Parathyroid adenoma (tissue), 2 donors: ENCODE measurements at regions not wholly inside any gene's neighbourhood (a gene's known extent, or its start where the extent isn't known, plus 50 kb on each side); places are given as distances from the start of the nearest gene placed in this dataset.

Source experiments
- H2AFZ ChIP-seq: fragments of 300-600 bp; sonication (generic); one replicate; pipeline ENCODE4 v1.7.0; 2017; ENCODE audit warnings: antibody characterized with exemption, mild to moderate bottlenecking
- H3K27ac ChIP-seq: fragments of 300-600 bp; sonication (generic); one replicate; pipeline ENCODE4 v1.7.0; 2017
- H3K27me3 ChIP-seq: fragments of 300-600 bp; sonication (generic); one replicate; pipeline ENCODE4 v1.7.0; 2017; ENCODE audit warnings: low read length; ENCODE audit not compliant: control insufficient read depth, insufficient read depth
- H3K36me3 ChIP-seq: fragments of 300-600 bp; sonication (generic); one replicate; pipeline ENCODE4 v1.7.0; 2017; ENCODE audit warnings: low read length; ENCODE audit not compliant: control insufficient read depth, insufficient read depth
- H3K4me1 ChIP-seq: fragments of 300-600 bp; sonication (generic); one replicate; pipeline ENCODE4 v1.7.0; 2017; ENCODE audit warnings: control low read depth
- H3K4me2 ChIP-seq: fragments of 300-600 bp; sonication (generic); one replicate; pipeline ENCODE4 v1.7.0; 2017; ENCODE audit warnings: low read length
- H3K4me3 ChIP-seq: fragments of 300-600 bp; sonication (generic); one replicate; pipeline ENCODE4 v1.7.0; 2017; ENCODE audit warnings: low read depth, low read length
- H3K79me2 ChIP-seq: fragments of 300-600 bp; sonication (generic); one replicate; pipeline ENCODE4 v1.7.0; 2017; ENCODE audit warnings: control low read depth
- H3K9ac ChIP-seq: fragments of 300-600 bp; sonication (generic); one replicate; pipeline ENCODE4 v1.7.0; 2017; ENCODE audit warnings: mild to moderate bottlenecking
- H3K9me3 ChIP-seq: fragments of 300-600 bp; sonication (generic); one replicate; pipeline ENCODE4 v1.7.0; 2017; ENCODE audit warnings: low read length; ENCODE audit not compliant: control insufficient read depth
- TF ChIP-seq, protein P1 (sequence below): fragments of 300-600 bp; sonication (generic); IDR thresholded peaks from one replicate; pipeline ENCODE4 v1.7.0; 2017; ENCODE audit warnings: antibody characterized with exemption, mild to moderate bottlenecking
- donor health status: primary hyperparathyroidism.

DNA sequence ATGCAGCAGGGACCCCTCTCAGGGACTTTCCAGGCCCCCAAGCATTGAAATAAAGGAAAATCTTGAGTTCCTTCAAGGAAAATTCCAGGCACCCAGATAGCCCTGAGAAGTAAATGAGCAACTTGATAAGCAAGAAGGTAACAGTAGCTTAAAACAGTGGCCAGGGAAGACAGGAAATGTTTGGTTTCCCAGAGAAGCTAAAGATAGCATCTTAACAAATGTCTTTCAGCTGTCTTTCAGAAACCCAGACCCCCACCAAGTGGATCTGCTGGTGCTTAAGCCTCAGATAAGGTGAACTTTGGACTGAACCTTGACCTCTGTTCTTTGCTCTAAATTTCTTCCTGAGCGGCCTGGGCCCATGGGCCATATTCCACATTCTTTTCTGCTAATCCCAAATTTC is 117.8 kb upstream of the CST7 start:
- TF ChIP-seq, protein P1, sequence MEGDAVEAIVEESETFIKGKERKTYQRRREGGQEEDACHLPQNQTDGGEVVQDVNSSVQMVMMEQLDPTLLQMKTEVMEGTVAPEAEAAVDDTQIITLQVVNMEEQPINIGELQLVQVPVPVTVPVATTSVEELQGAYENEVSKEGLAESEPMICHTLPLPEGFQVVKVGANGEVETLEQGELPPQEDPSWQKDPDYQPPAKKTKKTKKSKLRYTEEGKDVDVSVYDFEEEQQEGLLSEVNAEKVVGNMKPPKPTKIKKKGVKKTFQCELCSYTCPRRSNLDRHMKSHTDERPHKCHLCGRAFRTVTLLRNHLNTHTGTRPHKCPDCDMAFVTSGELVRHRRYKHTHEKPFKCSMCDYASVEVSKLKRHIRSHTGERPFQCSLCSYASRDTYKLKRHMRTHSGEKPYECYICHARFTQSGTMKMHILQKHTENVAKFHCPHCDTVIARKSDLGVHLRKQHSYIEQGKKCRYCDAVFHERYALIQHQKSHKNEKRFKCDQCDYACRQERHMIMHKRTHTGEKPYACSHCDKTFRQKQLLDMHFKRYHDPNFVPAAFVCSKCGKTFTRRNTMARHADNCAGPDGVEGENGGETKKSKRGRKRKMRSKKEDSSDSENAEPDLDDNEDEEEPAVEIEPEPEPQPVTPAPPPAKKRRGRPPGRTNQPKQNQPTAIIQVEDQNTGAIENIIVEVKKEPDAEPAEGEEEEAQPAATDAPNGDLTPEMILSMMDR, result no peak
- H3K4me3 ChIP-seq, result no peak overlapping the region
- H3K27ac ChIP-seq, result no peak overlapping the region
- no peak overlapping the region for H3K9ac ChIP-seq
- H3K79me2 ChIP-seq, result no peaks in the 10 kb centered on the region
- H3K4me2 ChIP-seq, result no peak overlapping the region
- H3K9me3 ChIP-seq, result no peaks in the 10 kb centered on the region
- H3K4me1 ChIP-seq, result no peaks in the 10 kb centered on the region
- H3K36me3 ChIP-seq, result no peaks in the 10 kb centered on the region
- no peaks in the 10 kb centered on the region for H3K27me3 ChIP-seq
- H2AFZ ChIP-seq, result no peak overlapping the region

GRCh38 chr20:24832518-24832917 is 116.6 kb upstream of the CST7 start:
- H3K79me2 ChIP-seq, result no peaks in the 10 kb centered on the region
- H3K4me2 ChIP-seq, result no peak overlapping the region
- TF ChIP-seq, protein P1, result no peak
- H2AFZ ChIP-seq, result no peak overlapping the region
- no peaks in the 10 kb centered on the region for H3K27me3 ChIP-seq
- no peak overlapping the region for H3K4me3 ChIP-seq
- H3K9me3 ChIP-seq, result no peaks in the 10 kb centered on the region
- no peak overlapping the region for H3K9ac ChIP-seq
- no peaks in the 10 kb centered on the region for H3K4me1 ChIP-seq
- no peaks in the 10 kb centered on the region for H3K36me3 ChIP-seq
- no peak overlapping the region for H3K27ac ChIP-seq

- no peaks in the 10 kb centered on the region for H3K9me3 ChIP-seq
- H3K27ac ChIP-seq, result no peak overlapping the region
- H3K9ac ChIP-seq, result no peak overlapping the region
- H3K27me3 ChIP-seq, result no peaks in the 10 kb centered on the region
- no peak overlapping the region for H2AFZ ChIP-seq
- H3K79me2 ChIP-seq, result no peaks in the 10 kb centered on the region
- H3K4me2 ChIP-seq, result no peak overlapping the region
- TF ChIP-seq, protein P1, result no peak
- H3K4me3 ChIP-seq, result no peak overlapping the region
- H3K36me3 ChIP-seq, result no peaks in the 10 kb centered on the region
- H3K4me1 ChIP-seq, result peaks cover 2% of the 10 kb centered on the region
These were observed 115.5 kb upstream of the CST7 start for GRCh38 chr20:24833592-24833991.

DNA sequence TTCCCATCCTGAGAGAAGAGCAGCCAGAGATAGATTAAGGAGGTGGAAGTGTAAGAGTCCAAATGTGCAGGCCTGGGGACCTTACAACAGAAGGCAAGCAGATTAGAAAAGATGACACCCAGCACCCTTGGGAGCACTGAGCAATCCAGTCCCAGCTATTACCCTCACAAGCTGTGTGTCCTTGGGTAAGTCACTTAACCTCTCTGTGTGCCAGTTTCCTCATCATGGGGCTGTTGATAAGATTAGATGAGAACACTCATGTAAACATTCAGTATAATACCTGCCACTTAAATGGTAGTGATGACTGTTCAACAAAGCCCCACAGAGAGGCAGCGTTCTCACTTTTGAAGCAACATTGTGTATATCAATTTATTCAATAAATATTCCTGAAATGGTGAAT is 114.8 kb upstream of the CST7 start:
- Histone ChIP-seq H3K4me3 (no peak overlapping the region), H3K4me1 (peaks cover 2% of the 10 kb centered on the region), H3K4me2 (no peak overlapping the region), H2AFZ (no peak overlapping the region), H3K27ac (no peak overlapping the region), H3K36me3 (no peaks in the 10 kb centered on the region), H3K9ac (no peak overlapping the region), H3K9me3 (no peaks in the 10 kb centered on the region), H3K27me3 (no peaks in the 10 kb centered on the region), H3K79me2 (no peaks in the 10 kb centered on the region)
- TF ChIP-seq, protein P1, result no peak

- Histone ChIP-seq H3K79me2 (no peaks in the 10 kb centered on the region), H2AFZ (no peak overlapping the region), H3K9ac (no peak overlapping the region), H3K4me2 (no peak overlapping the region), H3K4me1 (peaks cover 2% of the 10 kb centered on the region), H3K27me3 (no peaks in the 10 kb centered on the region), H3K4me3 (no peak overlapping the region), H3K9me3 (no peaks in the 10 kb centered on the region), H3K36me3 (no peaks in the 10 kb centered on the region), H3K27ac (no peak overlapping the region)
- TF ChIP-seq, protein P1, result no peak
These were observed 113.9 kb upstream of the CST7 start for GRCh38 chr20:24835195-24835594.
